Transverse colon (tissue), 4 donors: ENCODE measurements at regions not wholly inside any gene's neighbourhood (a gene's known extent, or its start where the extent isn't known, plus 50 kb on each side); places are given as distances from the start of the nearest gene placed in this dataset.

Source experiments
- DNase-seq: peaks from one replicate; pipeline ENCODE4 v3.0.0-alpha.2; 2019
- H3K27ac ChIP-seq, 4 donors: fragments of 200-600 bp; sonication (generic); 2 replicates each; pipeline ENCODE4 v1.5.1; 2016 to 2018; ENCODE audit warnings: inconsistent platforms in 4 of 4
- H3K27me3 ChIP-seq: fragments of 200-600 bp; sonication (generic); 2 replicates; pipeline ENCODE4 v1.5.1; 2017; ENCODE audit warnings: inconsistent platforms
- H3K36me3 ChIP-seq, 4 donors: fragments of 200-600 bp; sonication (generic); 2 replicates each; pipeline ENCODE4 v1.5.1; 2017 to 2019; ENCODE audit warnings: inconsistent platforms in 4 of 4
- H3K4me1 ChIP-seq, 4 donors: fragments of 200-600 bp; sonication (generic); 2 replicates each; pipeline ENCODE4 v1.5.1; 2017 to 2020; ENCODE audit warnings: inconsistent platforms in 4 of 4
- H3K4me3 ChIP-seq, 4 donors: fragments of 200-600 bp; sonication (generic); 1 replicate in 1 of 4; 2 replicates in 3 of 4; pipeline versions ENCODE4 v1.5.1 to v1.6.1; 2017 to 2019; ENCODE audit warnings: inconsistent platforms in 4 of 4
- H3K9me3 ChIP-seq, 2 donors: fragments of 200-600 bp; sonication (generic); 2 replicates each; pipeline ENCODE4 v1.5.1; 2017 to 2019; ENCODE audit warnings: inconsistent platforms in 2 of 2
- EP300 ChIP-seq: sonication (generic); formaldehyde crosslinking; IDR thresholded peaks from one replicate; pipeline ENCODE4 v1.6.1; 2017; ENCODE audit warnings: antibody characterized with exemption, low read depth
- POLR2A ChIP-seq: fragments of 450-650 bp; IDR thresholded peaks from one replicate; pipeline ENCODE4 v1.6.1; 2016; ENCODE audit warnings: antibody characterized with exemption, mild to moderate bottlenecking, moderate library complexity
- POLR2AphosphoS5 ChIP-seq, 3 donors: sonication (generic); formaldehyde crosslinking; IDR thresholded peaks; one replicate each; pipeline ENCODE4 v1.6.1; 2016; ENCODE audit warnings: antibody characterized with exemption in 3 of 3
- WGBS, 2 donors: methylation state at CpG; one replicate each; pipeline ENCODE4 v1.1.5; 2018; ENCODE audit warnings: low coverage in 1 of 2; 5-methylcytosine and 5-hydroxymethylcytosine counted together
- in situ Hi-C, 4 donors: fragments of 200-750 bp; cut with MboI; loops; one replicate each; pipeline versions ENCODE4 v1.15.0 to v1.15.1; 2017; ENCODE audit warnings: low sequenced_read_pairs in 3 of 4, low pct_ligation_motif_present in 1 of 4, low pct_unique_long_range_greater_than_20kb in 1 of 4
- intact Hi-C: fragments of 100-400 bp; cut with DNase I; formaldehyde crosslinking; loops from one replicate; pipeline ENCODE4 v1.15.1; 2023; ENCODE audit warnings: low total_unique reads
- TF ChIP-seq, protein P1 (sequence below), 5 experiments: fragments of 200-600 bp in 3 of 5; fragments of 450-650 bp in 2 of 5; sonication (generic) in 3 of 5; IDR thresholded peaks; 1 replicate in 2 of 5; 2 replicates in 3 of 5; pipeline ENCODE4 v1.5.1; 2016 to 2017; ENCODE audit warnings: antibody characterized with exemption in 5 of 5, inconsistent platforms in 3 of 5, mild to moderate bottlenecking in 2 of 5, moderate library complexity in 1 of 5

DNA sequence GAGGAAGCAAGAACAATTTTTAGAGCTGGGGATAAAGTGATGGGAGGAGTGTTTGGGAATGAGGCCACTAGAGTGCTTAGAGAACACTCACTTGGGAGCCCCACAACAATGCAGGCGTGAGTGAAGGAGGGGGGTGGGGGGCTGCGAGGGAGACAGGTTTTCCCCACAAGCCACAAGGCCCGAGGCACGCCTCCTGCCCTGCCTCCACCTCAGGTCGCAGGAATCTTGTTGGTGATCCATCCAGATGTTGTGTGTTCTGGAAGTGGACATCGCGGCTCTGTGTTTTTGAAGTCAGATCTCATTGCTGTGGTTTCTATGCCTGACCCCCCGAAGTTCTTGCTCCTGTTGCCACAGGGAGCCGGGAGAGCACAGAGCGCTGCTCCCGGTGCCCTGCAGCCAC is 178.0 kb upstream of the BMPER start:
- Histone ChIP-seq H3K9me3 (no peaks in the 10 kb centered on the region), H3K36me3 (no peaks in the 10 kb centered on the region), H3K4me1 (peaks cover 0 to 15% (median 4%) of the 10 kb centered on the region in 4 donors), H3K27me3 (no peaks in the 10 kb centered on the region), H3K27ac (no peak overlapping the region), H3K4me3 (no peak overlapping the region)
- in situ Hi-C loops (no loop called here), intact Hi-C loops (loop anchor here (10.0 kb wide), 1 partner anchor 173 kb away; no protein-coding TSS in a partner anchor)
- DNase-seq, result no peak
- TF ChIP-seq POLR2A (no peak), POLR2AphosphoS5 (IDR thresholded peaks at IDR 0.05) (no peak), EP300 (no peak)
- TF ChIP-seq, protein P1, sequence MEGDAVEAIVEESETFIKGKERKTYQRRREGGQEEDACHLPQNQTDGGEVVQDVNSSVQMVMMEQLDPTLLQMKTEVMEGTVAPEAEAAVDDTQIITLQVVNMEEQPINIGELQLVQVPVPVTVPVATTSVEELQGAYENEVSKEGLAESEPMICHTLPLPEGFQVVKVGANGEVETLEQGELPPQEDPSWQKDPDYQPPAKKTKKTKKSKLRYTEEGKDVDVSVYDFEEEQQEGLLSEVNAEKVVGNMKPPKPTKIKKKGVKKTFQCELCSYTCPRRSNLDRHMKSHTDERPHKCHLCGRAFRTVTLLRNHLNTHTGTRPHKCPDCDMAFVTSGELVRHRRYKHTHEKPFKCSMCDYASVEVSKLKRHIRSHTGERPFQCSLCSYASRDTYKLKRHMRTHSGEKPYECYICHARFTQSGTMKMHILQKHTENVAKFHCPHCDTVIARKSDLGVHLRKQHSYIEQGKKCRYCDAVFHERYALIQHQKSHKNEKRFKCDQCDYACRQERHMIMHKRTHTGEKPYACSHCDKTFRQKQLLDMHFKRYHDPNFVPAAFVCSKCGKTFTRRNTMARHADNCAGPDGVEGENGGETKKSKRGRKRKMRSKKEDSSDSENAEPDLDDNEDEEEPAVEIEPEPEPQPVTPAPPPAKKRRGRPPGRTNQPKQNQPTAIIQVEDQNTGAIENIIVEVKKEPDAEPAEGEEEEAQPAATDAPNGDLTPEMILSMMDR (IDR thresholded peaks at IDR 0.05), result no peak
- 89% methylated on average over 11 of the region's 11 CpGs; no CpG with 5 or more reads in 1 of the 2 donors for WGBS, 2 donors

DNA sequence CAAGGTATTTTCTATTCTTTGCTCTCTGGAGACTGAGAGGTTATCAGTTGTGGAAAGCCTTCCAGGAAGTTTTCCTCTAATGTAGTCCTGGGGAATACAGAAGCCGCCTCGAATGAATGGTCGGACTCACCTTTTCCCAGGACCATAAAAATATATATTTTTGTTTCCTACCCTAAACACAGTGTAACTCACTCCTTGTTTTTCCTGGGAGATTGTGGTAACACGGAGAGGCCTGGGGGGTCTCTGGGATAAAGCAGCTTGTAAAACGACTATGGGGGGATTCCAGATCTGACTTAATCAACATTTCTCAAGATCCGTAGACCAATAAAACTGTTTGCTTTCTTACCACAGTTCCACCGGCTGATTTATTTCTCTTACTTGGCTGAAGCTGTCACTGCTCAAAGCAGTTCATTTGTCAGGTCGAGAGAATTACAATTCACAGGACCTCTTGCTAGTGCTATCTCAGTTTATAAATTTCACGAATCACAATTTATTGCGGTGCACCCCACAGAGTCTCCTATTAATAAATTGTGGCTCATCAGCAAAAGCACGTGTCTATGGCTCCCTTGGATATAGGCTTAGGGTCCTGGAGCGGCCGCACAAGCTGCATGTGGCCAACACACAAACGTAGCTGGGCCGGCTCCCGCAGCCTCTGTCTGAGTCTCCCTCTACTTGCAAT is 176.3 kb upstream of the BMPER start:
- Histone ChIP-seq H3K9me3 (no peaks in the 10 kb centered on the region), H3K4me1 (peaks cover 0 to 15% (median 4%) of the 10 kb centered on the region in 4 donors), H3K27ac (no peak overlapping the region), H3K4me3 (no peak overlapping the region), H3K27me3 (no peaks in the 10 kb centered on the region), H3K36me3 (no peaks in the 10 kb centered on the region)
- no peak for DNase-seq
- whole genome bisulfite sequencing, 2 donors, result 53 to 69% methylated on average over 8 to 16 of the region's 16 CpGs
- TF ChIP-seq EP300 (no peak), POLR2A (no peak), POLR2AphosphoS5 (IDR thresholded peaks at IDR 0.05) (no peak)
- TF ChIP-seq, protein P1 (IDR thresholded peaks at IDR 0.05), result no peak
- in situ Hi-C loops, result no loop called here
- intact Hi-C loops, result loop anchor here (10.0 kb wide), 1 partner anchor 174 kb away; no protein-coding TSS in a partner anchor

DNA sequence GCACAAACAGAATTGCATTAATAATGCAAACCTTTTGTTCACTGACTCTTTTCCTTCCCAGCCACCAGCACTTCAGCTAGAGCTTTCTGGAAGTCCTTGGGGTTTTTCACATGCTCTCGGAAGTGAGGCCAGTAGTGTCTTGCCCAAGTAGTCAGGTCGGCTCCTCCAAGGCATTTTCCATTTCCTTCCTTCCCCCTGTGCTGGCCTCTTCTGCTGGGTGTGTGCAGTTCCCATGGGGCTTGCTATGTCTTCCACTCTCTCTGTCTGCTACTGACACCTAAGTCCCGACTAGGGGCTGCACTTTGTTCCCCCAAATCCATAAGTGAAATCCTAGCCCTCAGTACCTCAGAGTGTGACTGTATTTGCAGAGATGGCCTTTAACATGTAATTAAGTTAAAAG is 175.6 kb upstream of the BMPER start:
- Histone ChIP-seq H3K36me3 (no peaks in the 10 kb centered on the region), H3K27me3 (no peaks in the 10 kb centered on the region), H3K4me3 (no peak overlapping the region), H3K4me1 (peaks cover 0 to 15% (median 4%) of the 10 kb centered on the region in 4 donors), H3K27ac (no peak overlapping the region), H3K9me3 (no peaks in the 10 kb centered on the region)
- no peak for DNase-seq
- TF ChIP-seq, protein P1 (IDR thresholded peaks at IDR 0.05), result no peak
- TF ChIP-seq POLR2A, result no peak
- TF ChIP-seq POLR2AphosphoS5 (IDR thresholded peaks at IDR 0.05), result no peak
- no peak for TF ChIP-seq EP300
- 60 to 83% methylated on average over 1 to 3 of the region's 3 CpGs for WGBS, 2 donors
- intact Hi-C loops (loop anchor here (10.0 kb wide), 1 partner anchor 175 kb away; no protein-coding TSS in a partner anchor), in situ Hi-C loops (no loop called here)

DNA sequence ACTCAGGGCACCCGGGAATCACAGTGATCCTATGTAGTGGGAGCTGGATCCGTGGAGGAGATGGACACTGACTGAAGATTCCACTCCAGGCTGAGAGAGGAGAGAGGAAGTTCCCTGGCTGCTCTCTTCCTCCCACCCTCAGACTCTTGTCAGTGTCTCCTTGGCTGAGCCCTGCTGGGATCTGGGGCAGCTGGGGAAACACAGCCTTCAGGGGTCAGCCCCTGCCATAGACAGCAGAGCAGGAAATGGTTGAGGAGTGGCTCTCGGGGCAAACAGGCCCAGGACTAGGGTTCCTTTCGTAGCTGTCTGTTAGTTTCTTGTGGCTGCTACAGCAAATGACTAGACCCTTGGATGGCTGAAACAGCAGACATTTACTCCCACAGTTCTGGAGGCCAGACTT is 174.4 kb upstream of the BMPER start:
- no peaks in the 10 kb centered on the region for H3K9me3 ChIP-seq
- no peak overlapping the region for H3K4me3 ChIP-seq
- TF ChIP-seq POLR2A (no peak), EP300 (no peak), POLR2AphosphoS5 (IDR thresholded peaks at IDR 0.05) (no peak)
- TF ChIP-seq, protein P1 (IDR thresholded peaks at IDR 0.05), result no peak
- no peaks in the 10 kb centered on the region for H3K36me3 ChIP-seq
- H3K4me1 ChIP-seq, result peaks cover 0 to 15% (median 4%) of the 10 kb centered on the region in 4 donors
- in situ Hi-C loops (no loop called here), intact Hi-C loops (no loop called here)
- H3K27ac ChIP-seq, result no peak overlapping the region
- DNase-seq, result no peak
- no peaks in the 10 kb centered on the region for H3K27me3 ChIP-seq
- 74% methylated on average over 4 of the region's 4 CpGs; no CpG with 5 or more reads in 1 of the 2 donors for WGBS, 2 donors
